Activated CD4-positive, alpha-beta T cell treated with anti-CD3 and anti-CD28 coated beads for 36 hours (primary cell): ENCODE measurements at regions not wholly inside any gene's neighbourhood (a gene's known extent, or its start where the extent isn't known, plus 50 kb on each side); places are given as distances from the start of the nearest gene placed in this dataset.

Experiments
- ATAC-seq: fragments of 200-7000 bp; cut with Tn5 transposase; one replicate; pipeline ENCODE4 v1.10.0; 2021; ENCODE audit warnings: mild to moderate bottlenecking, moderate library complexity
- CTCF ChIA-PET: fragments of 350-600 bp; sonication (Branson Sonifier 250); formaldehyde crosslinking; loops from one replicate; lab custom pipeline; 2021; ENCODE audit warnings: antibody characterized with exemption; lab: Charles Lee
- POLR2A ChIA-PET: fragments of 350-600 bp; sonication (Branson Sonifier 250); formaldehyde crosslinking; loops from one replicate; lab custom pipeline; 2021; ENCODE audit warnings: antibody characterized with exemption, inconsistent platforms; lab: Charles Lee
- DNase-seq: peaks from one replicate; pipeline ENCODE4 v3.0.0-alpha.2; 2020
- H3K27ac Mint-ChIP-seq: one replicate; pipeline ENCODE4 v1.8.0; 2021; ENCODE audit warnings: mixed read lengths
- H3K27me3 Mint-ChIP-seq: one replicate; pipeline ENCODE4 v1.8.0; 2021; ENCODE audit warnings: mixed read lengths
- H3K36me3 Mint-ChIP-seq: one replicate; pipeline ENCODE4 v1.8.0; 2021; ENCODE audit warnings: low read depth, mixed read lengths
- H3K4me1 Mint-ChIP-seq: one replicate; pipeline ENCODE4 v1.8.0; 2021; ENCODE audit warnings: mixed read lengths
- H3K4me3 Mint-ChIP-seq: one replicate; pipeline ENCODE4 v1.8.0; 2021; ENCODE audit warnings: mild to moderate bottlenecking, moderate library complexity, mixed read lengths
- H3K9me3 Mint-ChIP-seq: one replicate; pipeline ENCODE4 v1.8.0; 2021; ENCODE audit warnings: low read depth, mixed read lengths
- intact Hi-C, 2 experiments: fragments of 100-400 bp; cut with DNase I in 1 of 2; cut with micrococcal nuclease in 1 of 2; formaldehyde crosslinking; loops; one replicate each; pipeline versions ENCODE4 v1.14.2 to v1.15.1; 2022 to 2024; cut with DNase I, micrococcal nuclease

DNA sequence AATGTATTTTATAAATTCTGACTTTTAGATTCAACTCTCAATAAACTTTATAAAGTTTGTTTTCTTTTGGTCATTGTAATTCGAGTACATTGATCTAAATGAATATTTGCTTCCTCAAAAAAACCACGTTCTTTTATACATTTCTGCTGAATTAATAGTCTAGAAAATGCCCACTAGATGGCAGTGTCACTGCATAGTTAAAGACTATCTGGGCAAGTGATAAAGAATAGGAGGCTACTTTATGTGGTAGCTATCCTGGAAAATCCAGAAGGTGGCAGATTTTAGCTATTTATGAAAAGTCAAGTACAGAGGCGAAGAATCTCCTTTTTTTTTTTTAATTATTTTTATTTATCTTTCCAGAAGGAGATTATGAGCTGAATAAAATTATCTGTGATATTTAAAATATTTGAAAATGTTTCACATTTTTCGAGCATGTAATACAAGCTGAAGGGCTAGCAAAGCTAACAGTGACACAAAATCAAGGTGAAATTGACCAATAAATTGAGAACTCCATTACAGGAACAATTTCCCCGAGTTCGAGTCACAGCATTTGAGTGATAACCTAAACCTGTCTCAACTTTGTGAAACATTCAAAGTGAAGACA, 221.8 kb downstream of the OLFM4 start:
- ATAC-seq (no peak), DNase-seq (peak; percentile 13)
- Mint-ChIP-seq H3K4me3 (no peak overlapping the region), H3K4me1 (no peaks in the 10 kb centered on the region), H3K27ac (no peak overlapping the region), H3K36me3 (no peaks in the 10 kb centered on the region), H3K27me3 (no peaks in the 10 kb centered on the region), H3K9me3 (no peaks in the 10 kb centered on the region)
- POLR2A ChIA-PET = no interaction called here
- CTCF ChIA-PET = interaction anchor here (0.7 to 1.5 kb wide), 12 partner anchors 9 to 1074 kb away, joined by 3 to 6 read pairs (median 4); no protein-coding TSS in a partner anchor
- intact Hi-C loops = loop anchor here (1.0 to 10.0 kb wide), 2 partner anchors 532 to 534 kb away; no protein-coding TSS in a partner anchor

GRCh38 chr13:53250977-53251376, 222.4 kb downstream of the OLFM4 start:
- ChIA-PET CTCF (interaction anchor here (0.7 to 1.5 kb wide), 9 partner anchors 8 to 1074 kb away, joined by 3 to 6 read pairs (median 4); no protein-coding TSS in a partner anchor), POLR2A (no interaction called here)
- Mint-ChIP-seq H3K27me3 (no peaks in the 10 kb centered on the region), H3K4me3 (no peak overlapping the region), H3K27ac (no peak overlapping the region), H3K36me3 (no peaks in the 10 kb centered on the region), H3K4me1 (no peaks in the 10 kb centered on the region), H3K9me3 (no peaks in the 10 kb centered on the region)
- ATAC-seq (no peak), DNase-seq (no peak)
- intact Hi-C loops = loop anchor here (1.0 to 10.0 kb wide), 2 partner anchors 531 to 534 kb away; no protein-coding TSS in a partner anchor

GRCh38 chr13:53254500-53254899, 225.9 kb downstream of the OLFM4 start:
- H3K9me3 Mint-ChIP-seq = no peaks in the 10 kb centered on the region
- intact Hi-C loops = loop anchor here in 1 of 2 experiments (10.0 kb wide), 1 partner anchor 530 kb away; no protein-coding TSS in a partner anchor
- no peaks in the 10 kb centered on the region for H3K4me1 Mint-ChIP-seq
- peaks cover under 1% of the 10 kb centered on the region for H3K27me3 Mint-ChIP-seq
- no peaks in the 10 kb centered on the region for H3K36me3 Mint-ChIP-seq
- ATAC-seq (no peak), DNase-seq (peak; percentile 5)
- H3K4me3 Mint-ChIP-seq = no peak overlapping the region
- ChIA-PET CTCF (interaction anchor here (1.0 kb wide), 1 partner anchor 10 kb away, joined by 3 read pairs; no protein-coding TSS in a partner anchor), POLR2A (no interaction called here)
- H3K27ac Mint-ChIP-seq = no peak overlapping the region

DNA sequence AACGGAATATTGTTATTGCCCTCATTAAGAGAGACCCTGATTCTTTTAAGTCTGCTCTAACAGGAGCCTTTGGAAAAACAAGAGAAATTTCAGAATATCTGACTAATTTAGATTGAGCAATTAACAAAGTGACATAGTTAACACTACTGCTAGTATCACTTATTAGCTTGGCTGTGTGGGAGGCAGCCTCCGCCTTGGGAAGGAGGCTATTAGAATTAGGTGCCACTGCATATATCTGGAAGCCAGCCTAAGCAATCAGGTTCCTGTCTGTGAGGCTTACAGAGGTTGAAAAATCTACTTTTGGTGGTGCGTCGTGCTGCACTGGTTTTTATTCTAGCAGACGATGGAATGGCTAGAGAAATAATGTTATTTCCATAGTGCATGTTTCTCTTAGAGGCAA, 227.2 kb downstream of the OLFM4 start:
- intact Hi-C loops = loop anchor here in 1 of 2 experiments (10.0 kb wide), 1 partner anchor 529 kb away; no protein-coding TSS in a partner anchor
- ATAC-seq (no peak), DNase-seq (no peak)
- Mint-ChIP-seq H3K4me3 (no peak overlapping the region), H3K27ac (no peak overlapping the region), H3K9me3 (no peaks in the 10 kb centered on the region), H3K4me1 (no peaks in the 10 kb centered on the region), H3K36me3 (no peaks in the 10 kb centered on the region), H3K27me3 (peaks cover 2% of the 10 kb centered on the region)
- ChIA-PET CTCF (interaction anchor here (0.8 kb wide), 1 partner anchor 10 kb away, joined by 3 read pairs; no protein-coding TSS in a partner anchor), POLR2A (no interaction called here)

- peaks cover 2% of the 10 kb centered on the region for H3K27me3 Mint-ChIP-seq
- POLR2A ChIA-PET = no interaction called here
- H3K27ac Mint-ChIP-seq = no peak overlapping the region
- intact Hi-C loops = no loop called here
- H3K4me1 Mint-ChIP-seq = no peaks in the 10 kb centered on the region
- H3K36me3 Mint-ChIP-seq = no peaks in the 10 kb centered on the region
- CTCF ChIA-PET = no interaction called here
- no peak overlapping the region for H3K4me3 Mint-ChIP-seq
- no peaks in the 10 kb centered on the region for H3K9me3 Mint-ChIP-seq
- no peak for DNase-seq
- no peak for ATAC-seq
Observed at GRCh38 chr13:53260594-53260993, 232.0 kb downstream of the OLFM4 start.

GRCh38 chr13:53264751-53265385, 236.3 kb downstream of the OLFM4 start:
- CTCF ChIA-PET = interaction anchor here (1.7 kb wide), 1 partner anchor 14 kb away, joined by 4 read pairs; no protein-coding TSS in a partner anchor
- no peaks in the 10 kb centered on the region for H3K36me3 Mint-ChIP-seq

DNA sequence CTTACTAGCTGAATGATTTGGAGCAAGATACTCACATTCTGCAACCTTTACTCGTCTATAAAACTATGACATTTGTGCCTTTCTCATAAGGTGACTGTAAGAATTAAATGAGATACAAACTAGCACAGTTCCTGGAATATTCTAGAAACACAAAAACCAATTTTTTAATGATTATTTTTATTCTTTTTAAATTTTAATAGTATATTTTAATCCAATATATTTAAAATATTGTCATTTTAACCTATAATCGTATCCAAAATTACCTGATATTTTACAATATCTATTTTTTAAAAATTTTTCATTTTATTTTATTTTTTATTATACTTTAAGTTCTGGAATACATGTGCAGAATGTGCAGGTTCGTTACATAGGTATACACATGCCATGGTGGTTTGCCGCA, 238.1 kb downstream of the OLFM4 start:
- no peak overlapping the region for H3K4me3 Mint-ChIP-seq
- DNase-seq (no peak), ATAC-seq (no peak)
- H3K36me3 Mint-ChIP-seq = no peaks in the 10 kb centered on the region
- intact Hi-C loops = no loop called here
- H3K4me1 Mint-ChIP-seq = no peaks in the 10 kb centered on the region
- no peaks in the 10 kb centered on the region for H3K9me3 Mint-ChIP-seq
- no peaks in the 10 kb centered on the region for H3K27me3 Mint-ChIP-seq
- CTCF ChIA-PET = no interaction called here
- no peak overlapping the region for H3K27ac Mint-ChIP-seq
- POLR2A ChIA-PET = no interaction called here

More at GRCh38 chr13:53264751-53265385, 236.3 kb downstream of the OLFM4 start:
- Mint-ChIP-seq H3K4me3 (no peak overlapping the region), H3K9me3 (no peaks in the 10 kb centered on the region), H3K27me3 (no peaks in the 10 kb centered on the region), H3K27ac (no peak overlapping the region), H3K4me1 (no peaks in the 10 kb centered on the region)
- intact Hi-C loops = no loop called here
- ATAC-seq (no peak), DNase-seq (no peak)
- POLR2A ChIA-PET = no interaction called here

GRCh38 chr13:53269634-53270033, 241.0 kb downstream of the OLFM4 start:
- Mint-ChIP-seq H3K9me3 (no peaks in the 10 kb centered on the region), H3K4me3 (no peak overlapping the region), H3K27me3 (no peaks in the 10 kb centered on the region), H3K27ac (no peak overlapping the region), H3K36me3 (no peaks in the 10 kb centered on the region), H3K4me1 (no peaks in the 10 kb centered on the region)
- intact Hi-C loops = no loop called here
- ChIA-PET POLR2A (no interaction called here), CTCF (interaction anchor here (0.6 kb wide), 1 partner anchor 331 kb away, joined by 4 read pairs; no protein-coding TSS in a partner anchor)
- ATAC-seq (no peak), DNase-seq (no peak)

DNA sequence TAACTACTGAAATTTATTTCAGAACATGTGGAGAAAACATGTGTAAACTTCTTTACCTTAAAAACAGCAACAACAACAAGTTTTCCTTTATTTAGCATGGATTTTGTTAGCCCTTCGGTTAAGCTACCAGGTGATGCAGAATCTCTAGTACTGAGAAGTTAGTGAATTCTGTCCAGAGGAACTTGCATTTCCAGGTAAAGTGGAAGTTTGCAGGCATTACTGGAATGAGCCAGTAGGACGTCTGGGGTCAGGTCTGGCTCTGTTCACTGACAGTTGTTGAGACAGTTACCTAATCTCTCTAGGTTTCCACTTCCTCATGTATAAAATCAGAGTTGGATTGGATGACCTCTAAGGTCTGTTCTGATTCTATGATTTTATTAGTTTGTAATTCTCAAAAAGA, 244.3 kb downstream of the OLFM4 start:
- Mint-ChIP-seq H3K27ac (no peak overlapping the region), H3K36me3 (no peaks in the 10 kb centered on the region), H3K9me3 (no peaks in the 10 kb centered on the region), H3K4me1 (no peaks in the 10 kb centered on the region), H3K4me3 (no peak overlapping the region), H3K27me3 (no peaks in the 10 kb centered on the region)
- ATAC-seq (no peak), DNase-seq (no peak)
- intact Hi-C loops = no loop called here
- CTCF ChIA-PET = interaction anchor here (0.9 kb wide), 1 partner anchor 22 kb away, joined by 6 read pairs; no protein-coding TSS in a partner anchor
- POLR2A ChIA-PET = no interaction called here

DNA sequence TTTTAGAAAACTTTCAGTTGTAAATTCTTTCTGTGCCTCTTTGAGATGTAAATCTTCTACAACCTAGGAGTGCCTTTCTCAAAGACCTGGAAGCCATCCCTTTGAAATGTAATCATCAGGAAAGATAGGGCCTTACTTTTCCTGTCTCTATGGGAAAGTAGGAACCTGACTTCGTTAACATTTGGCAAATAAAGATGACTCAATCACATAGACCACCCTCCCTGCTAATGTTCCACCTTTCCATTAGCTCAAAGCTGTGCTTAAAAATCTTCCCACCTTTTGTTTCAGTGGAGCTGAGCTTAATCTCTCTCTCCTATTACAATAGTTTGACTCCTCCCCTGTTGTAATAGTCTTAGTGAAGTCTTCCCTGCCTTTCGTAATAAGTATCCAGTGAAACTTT, 247.7 kb downstream of the OLFM4 start:
- DNase-seq (no peak), ATAC-seq (no peak)
- H3K4me3 Mint-ChIP-seq = no peak overlapping the region
- intact Hi-C loops = no loop called here
- no peaks in the 10 kb centered on the region for H3K36me3 Mint-ChIP-seq
- H3K27me3 Mint-ChIP-seq = no peaks in the 10 kb centered on the region
- no peak overlapping the region for H3K27ac Mint-ChIP-seq
- ChIA-PET CTCF (interaction anchor here (0.6 kb wide), 1 partner anchor 13 kb away, joined by 3 read pairs; no protein-coding TSS in a partner anchor), POLR2A (no interaction called here)
- no peaks in the 10 kb centered on the region for H3K4me1 Mint-ChIP-seq
- no peaks in the 10 kb centered on the region for H3K9me3 Mint-ChIP-seq

GRCh38 chr13:53281677-53282076, 253.1 kb downstream of the OLFM4 start:
- no peaks in the 10 kb centered on the region for H3K27me3 Mint-ChIP-seq
- ATAC-seq (no peak), DNase-seq (no peak)
- H3K4me3 Mint-ChIP-seq = no peak overlapping the region
- no peaks in the 10 kb centered on the region for H3K36me3 Mint-ChIP-seq
- no peaks in the 10 kb centered on the region for H3K4me1 Mint-ChIP-seq
- ChIA-PET CTCF (interaction anchor here (1.7 kb wide), 1 partner anchor 501 kb away, joined by 4 read pairs; no protein-coding TSS in a partner anchor), POLR2A (no interaction called here)
- H3K27ac Mint-ChIP-seq = no peak overlapping the region
- H3K9me3 Mint-ChIP-seq = no peaks in the 10 kb centered on the region
- intact Hi-C loops = no loop called here
